ENCODE measurements at regions not wholly inside any gene's neighbourhood (a gene's known extent, or its start where the extent isn't known, plus 50 kb on each side); places are given as distances from the start of the nearest gene placed in this dataset.

DNA sequence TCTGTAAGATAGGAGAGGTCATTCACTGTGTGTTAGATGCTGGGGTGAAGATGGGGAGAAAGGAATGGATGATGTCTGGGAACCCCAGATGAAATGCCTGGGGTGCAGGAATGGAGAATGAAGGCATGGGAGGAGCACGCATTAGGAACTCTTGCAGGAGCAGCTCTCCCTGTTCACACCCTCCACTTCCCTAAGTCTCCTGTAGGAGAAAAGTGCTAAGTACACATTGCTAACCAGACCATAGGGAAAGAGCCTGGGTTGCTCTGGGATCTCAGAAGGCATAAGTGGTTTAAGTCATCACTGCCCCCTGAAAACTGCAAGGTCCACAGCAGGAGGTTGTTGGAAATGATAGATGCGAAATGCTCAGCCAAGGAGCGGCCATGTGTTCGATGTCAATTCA lies 163.1 kb downstream of the SEC61B start:
- H3K4me3 ChIP-seq (ENCODE audit: control insufficient read depth, low read depth, low read length) = no peak overlapping the region
- DNase-seq (ENCODE audit: low read depth) = no peak
- TF ChIP-seq, protein P1, sequence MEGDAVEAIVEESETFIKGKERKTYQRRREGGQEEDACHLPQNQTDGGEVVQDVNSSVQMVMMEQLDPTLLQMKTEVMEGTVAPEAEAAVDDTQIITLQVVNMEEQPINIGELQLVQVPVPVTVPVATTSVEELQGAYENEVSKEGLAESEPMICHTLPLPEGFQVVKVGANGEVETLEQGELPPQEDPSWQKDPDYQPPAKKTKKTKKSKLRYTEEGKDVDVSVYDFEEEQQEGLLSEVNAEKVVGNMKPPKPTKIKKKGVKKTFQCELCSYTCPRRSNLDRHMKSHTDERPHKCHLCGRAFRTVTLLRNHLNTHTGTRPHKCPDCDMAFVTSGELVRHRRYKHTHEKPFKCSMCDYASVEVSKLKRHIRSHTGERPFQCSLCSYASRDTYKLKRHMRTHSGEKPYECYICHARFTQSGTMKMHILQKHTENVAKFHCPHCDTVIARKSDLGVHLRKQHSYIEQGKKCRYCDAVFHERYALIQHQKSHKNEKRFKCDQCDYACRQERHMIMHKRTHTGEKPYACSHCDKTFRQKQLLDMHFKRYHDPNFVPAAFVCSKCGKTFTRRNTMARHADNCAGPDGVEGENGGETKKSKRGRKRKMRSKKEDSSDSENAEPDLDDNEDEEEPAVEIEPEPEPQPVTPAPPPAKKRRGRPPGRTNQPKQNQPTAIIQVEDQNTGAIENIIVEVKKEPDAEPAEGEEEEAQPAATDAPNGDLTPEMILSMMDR (conservative IDR thresholded peaks at IDR 0.05; ENCODE audit: control insufficient read depth, insufficient read depth, low read depth, low read length) = no peak

DNA sequence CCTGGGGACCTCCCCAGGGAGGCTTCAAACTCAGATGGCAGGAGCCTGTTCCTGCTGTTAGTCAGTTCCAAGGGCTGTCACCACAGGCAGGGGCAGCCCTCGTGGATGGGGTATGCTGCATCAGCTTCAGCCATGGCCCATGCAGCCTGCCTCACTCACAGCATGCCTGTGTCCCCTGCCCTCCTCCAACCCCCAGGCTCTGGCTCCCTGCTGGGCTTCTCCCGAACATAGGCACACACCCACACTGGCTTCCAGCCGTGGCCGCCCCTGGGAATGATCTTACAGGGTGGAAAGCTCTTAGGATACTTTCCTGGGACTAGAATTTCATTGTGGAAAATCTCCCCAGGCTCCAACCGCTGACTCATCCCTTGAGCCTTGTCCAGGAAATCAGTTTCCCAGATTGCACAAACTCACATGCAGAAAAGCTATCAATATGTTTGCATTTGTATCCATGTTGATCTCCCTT lies 163.8 kb downstream of the SEC61B start:
- peak; percentile 65 for DNase-seq (ENCODE audit: low read depth)
- no peak overlapping the region for H3K4me3 ChIP-seq (ENCODE audit: control insufficient read depth, low read depth, low read length)
- TF ChIP-seq, protein P1 (conservative IDR thresholded peaks at IDR 0.05; ENCODE audit: control insufficient read depth, insufficient read depth, low read depth, low read length) = no peak

DNA sequence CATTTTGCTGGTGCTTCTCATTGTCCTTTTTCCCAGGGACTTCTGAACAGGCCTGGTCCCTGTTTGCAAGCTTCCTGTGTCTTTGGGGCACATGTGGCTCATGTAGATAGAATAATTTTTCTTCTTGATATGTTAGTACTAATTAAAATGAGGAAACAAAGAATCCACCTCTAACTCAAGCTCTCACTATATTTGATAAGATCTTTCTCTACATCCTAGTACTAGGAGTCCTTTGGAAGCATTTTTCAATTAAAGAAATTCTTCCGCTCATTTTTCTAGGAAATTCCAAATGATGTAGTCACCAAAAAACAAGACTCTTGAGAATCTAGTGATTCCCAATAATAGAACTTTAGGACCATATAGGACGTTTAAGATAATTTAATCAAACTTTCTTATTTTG lies 165.3 kb downstream of the SEC61B start:
- H3K4me3 ChIP-seq (ENCODE audit: control insufficient read depth, low read depth, low read length) = no peak overlapping the region
- no peak for DNase-seq (ENCODE audit: low read depth)
- TF ChIP-seq, protein P1 (conservative IDR thresholded peaks at IDR 0.05; ENCODE audit: control insufficient read depth, insufficient read depth, low read depth, low read length) = no peak

DNA sequence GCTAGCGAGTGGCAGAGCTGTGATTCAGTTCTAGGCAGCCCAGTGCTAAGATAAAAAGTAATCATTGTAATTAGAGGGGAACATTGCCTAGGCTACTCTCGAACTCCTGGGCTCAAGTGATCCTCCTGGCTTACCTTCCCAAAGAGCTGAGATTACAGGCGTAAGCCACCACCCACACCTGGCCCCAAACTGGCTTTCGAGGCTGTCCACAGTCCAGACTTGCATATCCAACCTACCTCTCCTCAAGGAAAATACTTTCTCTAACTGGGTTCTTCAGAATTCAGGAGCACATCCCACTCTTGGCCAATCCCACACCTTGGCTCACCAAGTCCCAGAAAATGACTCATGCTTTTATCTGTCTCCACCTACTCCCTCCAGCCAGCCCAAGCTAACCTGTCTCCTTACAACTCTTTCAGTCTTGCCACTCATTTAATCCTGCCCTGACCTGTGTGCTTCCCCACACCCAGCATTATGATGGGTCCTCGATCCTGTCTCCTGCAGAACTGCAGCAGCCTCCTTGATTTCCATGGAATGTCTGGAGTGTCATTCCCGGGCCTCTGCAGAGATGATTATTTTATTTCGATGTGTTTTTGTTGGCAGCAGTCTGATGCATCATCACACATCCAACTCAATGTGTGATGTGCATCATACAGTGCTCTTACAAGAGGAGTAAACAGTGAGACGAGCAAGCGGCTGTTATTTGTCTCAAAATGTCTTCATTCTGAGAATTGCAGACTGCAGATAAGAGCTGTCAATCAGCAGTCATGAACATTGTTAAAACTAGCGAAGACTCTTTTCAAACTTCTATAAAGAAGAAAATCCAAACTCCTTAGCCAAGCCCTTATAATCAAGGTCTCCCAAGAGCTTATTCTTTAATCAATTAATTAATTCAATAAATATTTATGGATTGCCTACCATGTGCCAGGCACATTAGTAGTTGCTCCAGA lies 167.3 kb downstream of the SEC61B start:
- no peak overlapping the region for H3K4me3 ChIP-seq (ENCODE audit: control insufficient read depth, low read depth, low read length)
- TF ChIP-seq, protein P1 (conservative IDR thresholded peaks at IDR 0.05; ENCODE audit: control insufficient read depth, insufficient read depth, low read depth, low read length) = no peak
- DNase-seq (ENCODE audit: low read depth) = peak; percentile 50

DNA sequence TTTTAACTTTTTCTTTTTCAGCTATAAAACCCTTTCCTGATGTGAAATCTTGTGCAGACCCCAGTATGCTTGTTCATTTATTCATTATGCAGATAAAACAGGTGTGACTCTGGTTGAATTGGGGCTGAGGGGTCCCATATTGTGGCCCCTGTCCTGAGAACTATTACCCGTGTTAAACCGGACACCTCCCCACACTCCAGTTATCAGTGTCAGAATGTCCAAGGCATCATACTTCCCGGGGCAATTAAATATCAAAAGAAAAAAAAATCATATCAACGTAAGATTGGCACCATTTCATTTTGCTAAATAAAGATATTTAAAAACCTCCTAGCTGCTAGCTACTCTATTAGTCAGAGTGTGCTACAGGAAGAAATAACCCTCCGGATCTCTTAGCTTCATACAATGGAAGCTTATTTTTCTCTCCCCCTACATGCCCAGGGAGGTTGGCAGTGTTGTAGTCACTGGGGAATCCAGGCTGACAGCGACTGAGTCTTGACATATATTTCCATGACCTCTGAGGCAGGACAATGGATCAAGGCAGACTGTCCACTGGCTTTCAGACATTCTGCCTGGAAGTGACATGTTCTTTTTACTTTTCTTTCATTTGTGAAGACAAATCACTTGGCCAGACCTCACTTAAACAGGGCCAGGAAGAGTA lies 170.0 kb downstream of the SEC61B start:
- DNase-seq (ENCODE audit: low read depth) = no peak
- no peak overlapping the region for H3K4me3 ChIP-seq (ENCODE audit: control insufficient read depth, low read depth, low read length)
- TF ChIP-seq, protein P1 (conservative IDR thresholded peaks at IDR 0.05; ENCODE audit: control insufficient read depth, insufficient read depth, low read depth, low read length) = no peak

DNA sequence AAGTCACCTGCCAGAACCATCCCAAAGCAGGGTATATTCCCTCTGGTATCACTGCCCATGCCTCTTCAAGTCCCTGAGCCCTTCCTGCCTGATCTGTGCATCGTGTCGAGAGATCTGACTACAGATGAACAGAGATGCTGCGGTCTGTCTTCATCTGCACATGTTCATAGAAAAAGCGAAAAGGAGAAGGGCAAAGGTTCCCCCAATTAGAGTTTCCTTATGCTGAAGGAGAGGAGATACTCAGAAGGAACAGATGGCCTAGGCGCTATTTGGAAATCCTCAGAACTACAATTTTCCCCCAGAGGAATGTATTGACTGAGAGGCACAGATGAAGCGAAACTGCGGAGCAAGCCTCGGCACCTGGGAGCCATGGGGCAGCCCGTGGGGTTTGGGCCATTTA lies 170.9 kb downstream of the SEC61B start:
- no peak overlapping the region for H3K4me3 ChIP-seq (ENCODE audit: control insufficient read depth, low read depth, low read length)
- TF ChIP-seq, protein P1 (conservative IDR thresholded peaks at IDR 0.05; ENCODE audit: control insufficient read depth, insufficient read depth, low read depth, low read length) = no peak
- no peak for DNase-seq (ENCODE audit: low read depth)
